NCI-H748 (cell line): ENCODE measurements at regions not wholly inside any gene's neighbourhood (a gene's known extent, or its start where the extent isn't known, plus 50 kb on each side); places are given as distances from the start of the nearest gene placed in this dataset.
A peak's percentile ranks its signal among the peaks of the same experiment; 100 is the strongest.

Experiments
- DNase-seq: peaks from one replicate; lab custom pipeline; 2025; ENCODE audit not compliant: unreplicated experiment; lab: John Stamatoyannopoulos, UW

GRCh38 chr9:89892920-89893319 lies 288.1 kb downstream of the GADD45G start:
- no peak for DNase-seq

- no peak for DNase-seq
Observed at GRCh38 chr9:89893886-89894285, 289.1 kb downstream of the GADD45G start.

GRCh38 chr9:89896806-89897340 lies 292.1 kb downstream of the GADD45G start:
- DNase-seq: no peak

GRCh38 chr9:89899573-89899972 lies 294.8 kb downstream of the GADD45G start:
- no peak for DNase-seq

- DNase-seq: no peak
Observed at GRCh38 chr9:89901920-89902319, 297.1 kb downstream of the GADD45G start.

GRCh38 chr9:89902450-89903140 lies 297.8 kb downstream of the GADD45G start:
- no peak for DNase-seq

- DNase-seq: no peak
Observed at GRCh38 chr9:89903141-89903475, 298.3 kb downstream of the GADD45G start.

GRCh38 chr9:89905606-89906338 lies 301.0 kb downstream of the GADD45G start:
- DNase-seq: no peak

- DNase-seq: no peak
Observed at GRCh38 chr9:89911721-89912604, 307.2 kb downstream of the GADD45G start.

- no peak for DNase-seq
Observed at GRCh38 chr9:89912605-89912953, 307.8 kb downstream of the GADD45G start.

GRCh38 chr9:89915187-89915586 lies 310.4 kb downstream of the GADD45G start:
- no peak for DNase-seq

GRCh38 chr9:89916001-89916597 lies 311.3 kb downstream of the GADD45G start:
- no peak for DNase-seq

- no peak for DNase-seq
Observed at GRCh38 chr9:89917861-89918260, 313.0 kb downstream of the GADD45G start.

GRCh38 chr9:89919171-89919681 lies 314.4 kb downstream of the GADD45G start:
- DNase-seq: peak; percentile 46

GRCh38 chr9:89920131-89920530 lies 315.3 kb downstream of the GADD45G start:
- no peak for DNase-seq

- no peak for DNase-seq
Observed at GRCh38 chr9:89920951-89921350, 316.1 kb downstream of the GADD45G start.

- DNase-seq: peak; percentile 52
Observed at GRCh38 chr9:89922099-89922498, 317.3 kb downstream of the GADD45G start.

GRCh38 chr9:89923174-89923573 lies 318.4 kb downstream of the GADD45G start:
- DNase-seq: no peak

GRCh38 chr9:89923961-89924504 lies 319.2 kb downstream of the GADD45G start:
- no peak for DNase-seq

- DNase-seq: no peak
Observed at GRCh38 chr9:89924611-89925010, 319.8 kb downstream of the GADD45G start.

- DNase-seq: no peak
Observed at GRCh38 chr9:89926167-89926566, 321.4 kb downstream of the GADD45G start.
